HEK293 (cell line): ENCODE measurements at regions not wholly inside any gene's neighbourhood (a gene's known extent, or its start where the extent isn't known, plus 50 kb on each side); places are given as distances from the start of the nearest gene placed in this dataset.

ENCODE experiments used
- CTCF ChIA-PET: fragments of 350-600 bp; formaldehyde crosslinking; extraction: SDS; loops from one replicate; lab custom pipeline; 2021; ENCODE audit warnings: antibody characterized with exemption; lab: Yijun Ruan, JAX
- POLR2A ChIA-PET: fragments of 300-600 bp; formaldehyde crosslinking; extraction: SDS; loops from one replicate; lab custom pipeline; 2020; ENCODE audit warnings: antibody characterized with exemption, inconsistent platforms; lab: Yijun Ruan, JAX
- H3K27ac ChIP-seq: fragments of 200-500 bp; sonication (Bioruptor generic); 2 replicates; pipeline ENCODE4 v1.5.1; 2014; ENCODE audit warnings: low read depth, low read length, control low read depth, inconsistent platforms; ENCODE audit errors: extremely low read depth
- H3K36me3 ChIP-seq, 2 experiments: fragments of 200-500 bp in 1 of 2; sonication (Bioruptor generic) in 1 of 2; 1 replicate in 1 of 2; 2 replicates in 1 of 2; pipeline ENCODE4 v1.5.1; 2014 to 2017; ENCODE audit warnings: inconsistent platforms in 2 of 2, low read length in 2 of 2; ENCODE audit not compliant: control insufficient read depth in 2 of 2, insufficient read depth in 1 of 2
- H3K4me1 ChIP-seq: fragments of 200-500 bp; sonication (Bioruptor generic); 2 replicates; pipeline ENCODE4 v1.5.1; 2014; ENCODE audit warnings: mild to moderate bottlenecking, low read length, inconsistent platforms; ENCODE audit not compliant: control insufficient read depth, insufficient read depth
- H3K4me3 ChIP-seq: 2 replicates; pipeline ENCODE4 v1.5.1; 2011; ENCODE audit warnings: low read depth, mild to moderate bottlenecking, control low read depth, low read length, moderate library complexity
- H3K9me3 ChIP-seq: fragments of 200-500 bp; sonication (Bioruptor generic); 2 replicates; pipeline ENCODE4 v1.5.1; 2014; ENCODE audit warnings: low read depth, low read length, inconsistent platforms; ENCODE audit not compliant: control insufficient read depth, insufficient read depth
- GLIS2 ChIP-seq: fragments of 450-650 bp; formaldehyde crosslinking; IDR thresholded peaks from 2 replicates; pipeline ENCODE4 v1.5.1; 2016; ENCODE audit warnings: missing biosample characterization, missing genetic modification characterization
- SCRT2 ChIP-seq: fragments of 450-650 bp; formaldehyde crosslinking; IDR thresholded peaks from 2 replicates; pipeline ENCODE4 v1.5.1; 2016; ENCODE audit warnings: missing biosample characterization, missing genetic modification characterization
- WT1 ChIP-seq: fragments of 450-650 bp; formaldehyde crosslinking; IDR thresholded peaks from 2 replicates; pipeline ENCODE4 v1.5.1; 2016; ENCODE audit warnings: missing biosample characterization, missing genetic modification characterization
- ZNF121 ChIP-seq: fragments of 450-650 bp; formaldehyde crosslinking; IDR thresholded peaks from 2 replicates; pipeline ENCODE4 v1.5.1; 2016; ENCODE audit warnings: missing biosample characterization, missing genetic modification characterization
- ZNF223 ChIP-seq: fragments of 450-650 bp; formaldehyde crosslinking; IDR thresholded peaks from 2 replicates; pipeline ENCODE4 v1.5.1; 2016; ENCODE audit warnings: missing biosample characterization, missing genetic modification characterization
- ZNF274 ChIP-seq, 2 experiments: fragments of 200-500 bp in 1 of 2; fragments of 450-650 bp in 1 of 2; sonication (Bioruptor generic) in 1 of 2; formaldehyde crosslinking in 1 of 2; IDR thresholded peaks; 2 replicates each; pipeline versions ENCODE4 v1.5.1 to v1.6.1; 2014 to 2016; ENCODE audit warnings: borderline replicate concordance in 1 of 2, inconsistent platforms in 1 of 2, low read length in 1 of 2, missing biosample characterization in 1 of 2, missing genetic modification characterization in 1 of 2
- ZNF366 ChIP-seq: fragments of 450-650 bp; formaldehyde crosslinking; conservative IDR thresholded peaks from 2 replicates; pipeline ENCODE4 v1.5.1; 2016; ENCODE audit warnings: missing biosample characterization, missing genetic modification characterization
- ZNF48 ChIP-seq: fragments of 450-650 bp; formaldehyde crosslinking; IDR thresholded peaks from 2 replicates; pipeline ENCODE4 v1.5.1; 2016; ENCODE audit warnings: missing biosample characterization, missing genetic modification characterization
- ZNF548 ChIP-seq: fragments of 450-650 bp; formaldehyde crosslinking; IDR thresholded peaks from 2 replicates; pipeline ENCODE4 v1.5.1; 2016; ENCODE audit warnings: missing biosample characterization, missing genetic modification characterization
- ZNF560 ChIP-seq: fragments of 450-650 bp; formaldehyde crosslinking; IDR thresholded peaks from 2 replicates; pipeline ENCODE4 v1.5.1; 2017; ENCODE audit warnings: missing biosample characterization, missing genetic modification characterization, borderline replicate concordance
- ZNF600 ChIP-seq: fragments of 450-650 bp; formaldehyde crosslinking; IDR thresholded peaks from 2 replicates; pipeline ENCODE4 v1.5.1; 2016; ENCODE audit warnings: missing biosample characterization, missing genetic modification characterization
- ZNF610 ChIP-seq: fragments of 450-650 bp; formaldehyde crosslinking; IDR thresholded peaks from 2 replicates; pipeline ENCODE4 v1.5.1; 2016; ENCODE audit warnings: missing biosample characterization, missing genetic modification characterization, borderline replicate concordance
- ZNF747 ChIP-seq: fragments of 450-650 bp; formaldehyde crosslinking; IDR thresholded peaks from 2 replicates; pipeline ENCODE4 v1.5.1; 2016; ENCODE audit warnings: missing biosample characterization, missing genetic modification characterization
- ZNF843 ChIP-seq: fragments of 450-650 bp; formaldehyde crosslinking; IDR thresholded peaks from 2 replicates; pipeline ENCODE4 v1.5.1; 2016; ENCODE audit warnings: missing biosample characterization, missing genetic modification characterization
- TF ChIP-seq, protein P1 (sequence below): fragments of 450-650 bp; formaldehyde crosslinking; conservative IDR thresholded peaks from 2 replicates; pipeline ENCODE4 v1.5.1; 2016; ENCODE audit warnings: low read depth, missing biosample characterization, missing genetic modification characterization
- TF ChIP-seq, protein P2 (sequence below): fragments of 450-650 bp; formaldehyde crosslinking; IDR thresholded peaks from 2 replicates; pipeline ENCODE4 v1.5.1; 2017; ENCODE audit warnings: missing biosample characterization, missing genetic modification characterization
- TF ChIP-seq, protein P3 (sequence below): fragments of 450-650 bp; formaldehyde crosslinking; IDR thresholded peaks from 2 replicates; pipeline ENCODE4 v1.5.1; 2016; ENCODE audit warnings: missing biosample characterization, missing genetic modification characterization
- TF ChIP-seq, protein P4 (sequence below): fragments of 450-650 bp; formaldehyde crosslinking; IDR thresholded peaks from 2 replicates; pipeline ENCODE4 v1.5.1; 2017; ENCODE audit warnings: missing biosample characterization, missing genetic modification characterization
- TF ChIP-seq, protein P5 (sequence below): fragments of 450-650 bp; IDR thresholded peaks from 2 replicates; pipeline ENCODE4 v1.5.1; 2018; ENCODE audit warnings: missing biosample characterization, mild to moderate bottlenecking, missing genetic modification characterization
- TF ChIP-seq, protein P6 (sequence below): fragments of 450-650 bp; formaldehyde crosslinking; IDR thresholded peaks from 2 replicates; pipeline ENCODE4; 2016; ENCODE audit warnings: missing biosample characterization, missing genetic modification characterization
- TF ChIP-seq, protein P7 (sequence below): fragments of 450-650 bp; formaldehyde crosslinking; IDR thresholded peaks from 2 replicates; pipeline ENCODE4 v1.5.1; 2016; ENCODE audit warnings: missing biosample characterization, missing genetic modification characterization

DNA sequence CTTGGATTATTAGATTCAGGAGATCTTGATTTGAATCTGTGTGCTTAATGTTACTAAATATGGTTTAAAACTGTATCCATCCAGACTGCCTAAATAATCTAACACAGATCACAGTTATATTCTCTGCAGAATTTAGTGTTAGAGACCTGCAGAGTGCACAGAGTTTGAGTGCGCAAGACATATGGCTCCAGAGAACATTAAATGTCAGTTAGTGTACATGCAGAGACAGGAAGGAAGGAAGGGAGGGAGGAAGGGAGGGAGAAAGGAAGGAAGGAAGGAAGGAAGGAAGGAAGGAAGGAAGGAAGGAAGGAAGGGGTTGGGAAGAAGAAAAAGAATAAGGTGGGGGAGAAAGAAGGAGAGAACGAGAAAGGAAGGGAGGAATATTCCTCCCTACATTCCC is 210.0 kb upstream of the COX7C start:
- 0 out of 2 replicates have a peak, but pooled peaks have one; percentile 29 for TF ChIP-seq ZNF366 (tag by site-specific recombination)
- TF ChIP-seq ZNF223, result no peak
- CTCF ChIA-PET, result no interaction called here

DNA sequence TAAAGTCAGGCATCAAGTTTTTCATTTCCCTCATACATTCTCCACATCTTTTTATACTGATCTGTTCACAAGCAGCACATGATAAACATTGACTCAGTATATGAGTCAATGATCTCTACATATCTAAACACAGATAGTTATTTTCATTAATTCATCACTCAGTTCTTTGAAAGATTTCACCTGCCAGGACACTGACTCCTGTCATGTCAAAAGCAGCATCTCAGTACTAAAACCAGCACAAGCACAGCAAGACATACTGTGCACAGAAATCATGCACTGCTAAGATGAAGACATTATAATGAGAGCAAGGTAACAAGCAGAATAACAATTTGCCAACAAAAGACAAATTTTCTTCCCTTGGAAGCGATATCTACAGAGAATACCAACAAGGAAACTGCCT is 206.1 kb upstream of the COX7C start:
- CTCF ChIA-PET, result no interaction called here
- no peaks in the 10 kb centered on the region for H3K36me3 ChIP-seq
- POLR2A ChIA-PET, result no interaction called here

More for the DNA sequence above, 210.0 kb upstream of the COX7C start:
- H3K27ac ChIP-seq, result no peak overlapping the region
- H3K4me1 ChIP-seq, result no peaks in the 10 kb centered on the region
- no peaks in the 10 kb centered on the region for H3K36me3 ChIP-seq
- H3K4me3 ChIP-seq, result no peak overlapping the region
- H3K9me3 ChIP-seq, result no peaks in the 10 kb centered on the region
- POLR2A ChIA-PET, result no interaction called here

DNA sequence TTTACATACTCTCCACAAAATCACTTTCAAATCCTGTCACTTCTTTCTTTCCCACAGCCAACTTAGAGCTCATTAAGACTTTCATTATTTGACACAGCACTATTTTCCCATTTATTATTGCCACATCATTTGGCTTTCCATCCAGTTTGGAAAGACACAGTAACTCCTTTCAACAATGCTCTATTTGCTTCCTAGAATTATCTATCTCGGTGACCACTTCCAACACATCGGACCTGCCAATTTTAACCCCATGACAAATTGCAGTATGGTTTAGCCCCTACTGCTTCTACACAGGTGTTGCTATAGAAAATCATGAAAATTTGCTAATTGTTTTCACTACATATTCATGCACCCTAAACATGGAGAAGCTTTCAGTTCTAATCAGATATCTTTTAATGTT is 190.6 kb upstream of the COX7C start:
- ChIA-PET CTCF (no interaction called here), POLR2A (no interaction called here)
- Histone ChIP-seq H3K36me3 (no peaks in the 10 kb centered on the region), H3K9me3 (no peaks in the 10 kb centered on the region), H3K27ac (no peak overlapping the region), H3K4me3 (no peak overlapping the region), H3K4me1 (no peaks in the 10 kb centered on the region)
- TF ChIP-seq, protein P1, sequence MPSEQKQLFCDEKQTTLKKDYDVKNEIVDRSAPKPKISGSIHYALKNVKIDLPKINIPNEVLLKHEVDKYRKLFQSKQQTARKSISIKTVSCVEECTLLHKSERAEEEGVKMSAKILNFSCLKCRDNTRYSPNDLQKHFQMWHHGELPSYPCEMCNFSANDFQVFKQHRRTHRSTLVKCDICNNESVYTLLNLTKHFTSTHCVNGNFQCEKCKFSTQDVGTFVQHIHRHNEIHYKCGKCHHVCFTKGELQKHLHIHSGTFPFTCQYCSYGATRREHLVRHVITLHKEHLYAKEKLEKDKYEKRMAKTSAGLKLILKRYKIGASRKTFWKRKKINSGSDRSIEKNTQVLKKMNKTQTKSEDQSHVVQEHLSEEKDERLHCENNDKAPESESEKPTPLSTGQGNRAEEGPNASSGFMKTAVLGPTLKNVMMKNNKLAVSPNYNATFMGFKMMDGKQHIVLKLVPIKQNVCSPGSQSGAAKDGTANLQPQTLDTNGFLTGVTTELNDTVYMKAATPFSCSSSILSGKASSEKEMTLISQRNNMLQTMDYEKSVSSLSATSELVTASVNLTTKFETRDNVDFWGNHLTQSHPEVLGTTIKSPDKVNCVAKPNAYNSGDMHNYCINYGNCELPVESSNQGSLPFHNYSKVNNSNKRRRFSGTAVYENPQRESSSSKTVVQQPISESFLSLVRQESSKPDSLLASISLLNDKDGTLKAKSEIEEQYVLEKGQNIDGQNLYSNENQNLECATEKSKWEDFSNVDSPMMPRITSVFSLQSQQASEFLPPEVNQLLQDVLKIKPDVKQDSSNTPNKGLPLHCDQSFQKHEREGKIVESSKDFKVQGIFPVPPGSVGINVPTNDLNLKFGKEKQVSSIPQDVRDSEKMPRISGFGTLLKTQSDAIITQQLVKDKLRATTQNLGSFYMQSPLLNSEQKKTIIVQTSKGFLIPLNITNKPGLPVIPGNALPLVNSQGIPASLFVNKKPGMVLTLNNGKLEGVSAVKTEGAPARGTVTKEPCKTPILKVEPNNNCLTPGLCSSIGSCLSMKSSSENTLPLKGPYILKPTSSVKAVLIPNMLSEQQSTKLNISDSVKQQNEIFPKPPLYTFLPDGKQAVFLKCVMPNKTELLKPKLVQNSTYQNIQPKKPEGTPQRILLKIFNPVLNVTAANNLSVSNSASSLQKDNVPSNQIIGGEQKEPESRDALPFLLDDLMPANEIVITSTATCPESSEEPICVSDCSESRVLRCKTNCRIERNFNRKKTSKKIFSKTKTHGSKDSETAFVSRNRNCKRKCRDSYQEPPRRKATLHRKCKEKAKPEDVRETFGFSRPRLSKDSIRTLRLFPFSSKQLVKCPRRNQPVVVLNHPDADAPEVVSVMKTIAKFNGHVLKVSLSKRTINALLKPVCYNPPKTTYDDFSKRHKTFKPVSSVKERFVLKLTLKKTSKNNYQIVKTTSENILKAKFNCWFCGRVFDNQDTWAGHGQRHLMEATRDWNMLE, result no peak
- TF ChIP-seq ZNF560 (tag by site-specific recombination), result no peak
- TF ChIP-seq, protein P2, sequence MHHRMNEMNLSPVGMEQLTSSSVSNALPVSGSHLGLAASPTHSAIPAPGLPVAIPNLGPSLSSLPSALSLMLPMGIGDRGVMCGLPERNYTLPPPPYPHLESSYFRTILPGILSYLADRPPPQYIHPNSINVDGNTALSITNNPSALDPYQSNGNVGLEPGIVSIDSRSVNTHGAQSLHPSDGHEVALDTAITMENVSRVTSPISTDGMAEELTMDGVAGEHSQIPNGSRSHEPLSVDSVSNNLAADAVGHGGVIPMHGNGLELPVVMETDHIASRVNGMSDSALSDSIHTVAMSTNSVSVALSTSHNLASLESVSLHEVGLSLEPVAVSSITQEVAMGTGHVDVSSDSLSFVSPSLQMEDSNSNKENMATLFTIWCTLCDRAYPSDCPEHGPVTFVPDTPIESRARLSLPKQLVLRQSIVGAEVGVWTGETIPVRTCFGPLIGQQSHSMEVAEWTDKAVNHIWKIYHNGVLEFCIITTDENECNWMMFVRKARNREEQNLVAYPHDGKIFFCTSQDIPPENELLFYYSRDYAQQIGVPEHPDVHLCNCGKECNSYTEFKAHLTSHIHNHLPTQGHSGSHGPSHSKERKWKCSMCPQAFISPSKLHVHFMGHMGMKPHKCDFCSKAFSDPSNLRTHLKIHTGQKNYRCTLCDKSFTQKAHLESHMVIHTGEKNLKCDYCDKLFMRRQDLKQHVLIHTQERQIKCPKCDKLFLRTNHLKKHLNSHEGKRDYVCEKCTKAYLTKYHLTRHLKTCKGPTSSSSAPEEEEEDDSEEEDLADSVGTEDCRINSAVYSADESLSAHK (tag by site-specific recombination), result no peak

More for the DNA sequence above, 206.1 kb upstream of the COX7C start:
- no peaks in the 10 kb centered on the region for H3K4me1 ChIP-seq
- no peak overlapping the region for H3K4me3 ChIP-seq
- TF ChIP-seq, protein P3, sequence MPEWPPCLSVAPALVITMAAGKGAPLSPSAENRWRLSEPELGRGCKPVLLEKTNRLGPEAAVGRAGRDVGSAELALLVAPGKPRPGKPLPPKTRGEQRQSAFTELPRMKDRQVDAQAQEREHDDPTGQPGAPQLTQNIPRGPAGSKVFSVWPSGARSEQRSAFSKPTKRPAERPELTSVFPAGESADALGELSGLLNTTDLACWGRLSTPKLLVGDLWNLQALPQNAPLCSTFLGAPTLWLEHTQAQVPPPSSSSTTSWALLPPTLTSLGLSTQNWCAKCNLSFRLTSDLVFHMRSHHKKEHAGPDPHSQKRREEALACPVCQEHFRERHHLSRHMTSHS (tag by site-specific recombination), result no peak
- TF ChIP-seq ZNF747 (tag by site-specific recombination) (no peak), ZNF274 (IDR thresholded peaks at IDR 0.05; ENCODE audit: low read length) (no peak), ZNF274 (tag by site-specific recombination; IDR thresholded peaks at IDR 0.05; ENCODE audit: borderline replicate concordance) (no peak), ZNF610 (no peak), SCRT2 (tag by site-specific recombination) (no peak), ZNF121 (tag by site-specific recombination) (no peak), ZNF48 (no peak), ZNF843 (tag by site-specific recombination) (no peak), WT1 (no peak), ZNF600 (tag by site-specific recombination) (no peak), ZNF548 (tag by site-specific recombination) (no peak), GLIS2 (tag by site-specific recombination) (no peak)
- TF ChIP-seq, protein P4, sequence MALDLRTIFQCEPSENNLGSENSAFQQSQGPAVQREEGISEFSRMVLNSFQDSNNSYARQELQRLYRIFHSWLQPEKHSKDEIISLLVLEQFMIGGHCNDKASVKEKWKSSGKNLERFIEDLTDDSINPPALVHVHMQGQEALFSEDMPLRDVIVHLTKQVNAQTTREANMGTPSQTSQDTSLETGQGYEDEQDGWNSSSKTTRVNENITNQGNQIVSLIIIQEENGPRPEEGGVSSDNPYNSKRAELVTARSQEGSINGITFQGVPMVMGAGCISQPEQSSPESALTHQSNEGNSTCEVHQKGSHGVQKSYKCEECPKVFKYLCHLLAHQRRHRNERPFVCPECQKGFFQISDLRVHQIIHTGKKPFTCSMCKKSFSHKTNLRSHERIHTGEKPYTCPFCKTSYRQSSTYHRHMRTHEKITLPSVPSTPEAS, result no peak
- TF ChIP-seq, protein P5, sequence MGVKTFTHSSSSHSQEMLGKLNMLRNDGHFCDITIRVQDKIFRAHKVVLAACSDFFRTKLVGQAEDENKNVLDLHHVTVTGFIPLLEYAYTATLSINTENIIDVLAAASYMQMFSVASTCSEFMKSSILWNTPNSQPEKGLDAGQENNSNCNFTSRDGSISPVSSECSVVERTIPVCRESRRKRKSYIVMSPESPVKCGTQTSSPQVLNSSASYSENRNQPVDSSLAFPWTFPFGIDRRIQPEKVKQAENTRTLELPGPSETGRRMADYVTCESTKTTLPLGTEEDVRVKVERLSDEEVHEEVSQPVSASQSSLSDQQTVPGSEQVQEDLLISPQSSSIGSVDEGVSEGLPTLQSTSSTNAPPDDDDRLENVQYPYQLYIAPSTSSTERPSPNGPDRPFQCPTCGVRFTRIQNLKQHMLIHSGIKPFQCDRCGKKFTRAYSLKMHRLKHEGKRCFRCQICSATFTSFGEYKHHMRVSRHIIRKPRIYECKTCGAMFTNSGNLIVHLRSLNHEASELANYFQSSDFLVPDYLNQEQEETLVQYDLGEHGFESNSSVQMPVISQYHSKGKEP (tag by site-specific recombination), result no peak
- TF ChIP-seq, protein P6, sequence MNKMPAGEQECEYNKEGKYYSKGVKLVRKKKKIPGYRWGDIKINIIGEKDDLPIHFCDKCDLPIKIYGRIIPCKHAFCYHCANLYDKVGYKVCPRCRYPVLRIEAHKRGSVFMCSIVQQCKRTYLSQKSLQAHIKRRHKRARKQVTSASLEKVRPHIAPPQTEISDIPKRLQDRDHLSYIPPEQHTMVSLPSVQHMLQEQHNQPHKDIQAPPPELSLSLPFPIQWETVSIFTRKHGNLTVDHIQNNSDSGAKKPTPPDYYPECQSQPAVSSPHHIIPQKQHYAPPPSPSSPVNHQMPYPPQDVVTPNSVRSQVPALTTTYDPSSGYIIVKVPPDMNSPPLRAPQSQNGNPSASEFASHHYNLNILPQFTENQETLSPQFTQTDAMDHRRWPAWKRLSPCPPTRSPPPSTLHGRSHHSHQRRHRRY, result no peak
- TF ChIP-seq, protein P7, sequence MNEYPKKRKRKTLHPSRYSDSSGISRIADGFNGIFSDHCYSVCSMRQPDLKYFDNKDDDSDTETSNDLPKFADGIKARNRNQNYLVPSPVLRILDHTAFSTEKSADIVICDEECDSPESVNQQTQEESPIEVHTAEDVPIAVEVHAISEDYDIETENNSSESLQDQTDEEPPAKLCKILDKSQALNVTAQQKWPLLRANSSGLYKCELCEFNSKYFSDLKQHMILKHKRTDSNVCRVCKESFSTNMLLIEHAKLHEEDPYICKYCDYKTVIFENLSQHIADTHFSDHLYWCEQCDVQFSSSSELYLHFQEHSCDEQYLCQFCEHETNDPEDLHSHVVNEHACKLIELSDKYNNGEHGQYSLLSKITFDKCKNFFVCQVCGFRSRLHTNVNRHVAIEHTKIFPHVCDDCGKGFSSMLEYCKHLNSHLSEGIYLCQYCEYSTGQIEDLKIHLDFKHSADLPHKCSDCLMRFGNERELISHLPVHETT (tag by site-specific recombination), result no peak
- no peak overlapping the region for H3K27ac ChIP-seq
- H3K9me3 ChIP-seq, result no peaks in the 10 kb centered on the region
